ENCODE measurements at regions not wholly inside any gene's neighbourhood (a gene's known extent, or its start where the extent isn't known, plus 50 kb on each side); places are given as distances from the start of the nearest gene placed in this dataset.
A peak's percentile ranks its signal among the peaks of the same experiment; 100 is the strongest.

GRCh38 chr3:99536555-99537314 lies 101.7 kb upstream of the COL8A1 start:
- H3K9me3 ChIP-seq, result no peaks in the 10 kb centered on the region
- TF ChIP-seq CTCF (IDR thresholded peaks at IDR 0.05) (no peak), POLR2AphosphoS5 (IDR thresholded peaks at IDR 0.05) (no peak)
- 60 to 72% methylated on average over 2 of the region's 2 CpGs for WGBS, 2 donors
- no peaks in the 10 kb centered on the region for H3K27me3 ChIP-seq
- DNase-seq (no peak), ATAC-seq (ENCODE audit: low FRiP score in 2 of 2) (peak in 1 of 2 donors; percentile 70)
- no peak overlapping the region for H3K4me3 ChIP-seq
- H3K4me1 ChIP-seq, result no peaks in the 10 kb centered on the region
- no peak overlapping the region for H3K27ac ChIP-seq
- H3K36me3 ChIP-seq, result no peaks in the 10 kb centered on the region

GRCh38 chr3:99534951-99535704 lies 103.3 kb upstream of the COL8A1 start:
- DNase-seq (no peak), ATAC-seq (ENCODE audit: low FRiP score in 2 of 2) (no peak)
- Histone ChIP-seq H3K4me1 (no peaks in the 10 kb centered on the region), H3K27me3 (no peaks in the 10 kb centered on the region), H3K9me3 (no peaks in the 10 kb centered on the region), H3K36me3 (no peaks in the 10 kb centered on the region), H3K27ac (no peak overlapping the region), H3K4me3 (no peak overlapping the region)
- WGBS, 2 donors, result 76 to 90% methylated on average over 2 of the region's 2 CpGs
- TF ChIP-seq EP300 (IDR thresholded peaks at IDR 0.05), result no peak
- TF ChIP-seq POLR2A (IDR thresholded peaks at IDR 0.05), result no peak
- no peak for TF ChIP-seq POLR2AphosphoS5 (IDR thresholded peaks at IDR 0.05)
- no peak for TF ChIP-seq CTCF (IDR thresholded peaks at IDR 0.05)

- no peaks in the 10 kb centered on the region for H3K4me1 ChIP-seq
- no peak overlapping the region for H3K27ac ChIP-seq
- TF ChIP-seq CTCF (IDR thresholded peaks at IDR 0.05) (peak; percentile 25 to 49 (median 38)), POLR2AphosphoS5 (IDR thresholded peaks at IDR 0.05) (no peak), POLR2A (IDR thresholded peaks at IDR 0.05) (no peak)
- no peak overlapping the region for H3K4me3 ChIP-seq
- no peaks in the 10 kb centered on the region for H3K9me3 ChIP-seq
- ATAC-seq (ENCODE audit: low FRiP score in 2 of 2) (peak; percentile 49 to 72), DNase-seq (peak in 1 of 2 donors; percentile 29)
- no peaks in the 10 kb centered on the region for H3K36me3 ChIP-seq
- WGBS, 2 donors, result 30 to 41% methylated on average over 2 of the region's 2 CpGs
- no peaks in the 10 kb centered on the region for H3K27me3 ChIP-seq
These were observed 106.1 kb upstream of the COL8A1 start for GRCh38 chr3:99532246-99532645.

- ATAC-seq (ENCODE audit: low FRiP score in 2 of 2) (no peak), DNase-seq (no peak)
- no peak for TF ChIP-seq POLR2A (IDR thresholded peaks at IDR 0.05)
- TF ChIP-seq POLR2AphosphoS5 (IDR thresholded peaks at IDR 0.05), result no peak
- no peak for TF ChIP-seq CTCF (IDR thresholded peaks at IDR 0.05)
- TF ChIP-seq EP300 (IDR thresholded peaks at IDR 0.05), result no peak
- WGBS, 2 donors, result 76 to 93% methylated on average over 1 of the region's 1 CpG
- H3K9me3 ChIP-seq, result no peaks in the 10 kb centered on the region
- H3K4me3 ChIP-seq, result no peak overlapping the region
- no peaks in the 10 kb centered on the region for H3K27me3 ChIP-seq
- no peak overlapping the region for H3K27ac ChIP-seq
- no peaks in the 10 kb centered on the region for H3K36me3 ChIP-seq
- no peaks in the 10 kb centered on the region for H3K4me1 ChIP-seq
These were observed 109.1 kb upstream of the COL8A1 start for GRCh38 chr3:99529265-99529664.

Data from upper lobe of left lung (tissue), 6 donors.